Astrocyte (in vitro differentiated cells and primary cell): ENCODE measurements at regions not wholly inside any gene's neighbourhood (a gene's known extent, or its start where the extent isn't known, plus 50 kb on each side); places are given as distances from the start of the nearest gene placed in this dataset.
A peak's percentile ranks its signal among the peaks of the same experiment; 100 is the strongest.

ENCODE experiments used
- DNase-seq: peaks from one replicate; pipeline ENCODE4 v3.0.0-alpha.2; 2010; ENCODE audit warnings: low read depth
- FAIRE-seq: peaks from 2 replicates; lab custom pipeline; 2011; peaks lifted over from hg19 to GRCh38; lab: Jason Lieb, UNC
- H2AFZ ChIP-seq: 2 replicates; pipeline ENCODE4 v1.6.0; 2012; ENCODE audit warnings: low read depth, low read length, inconsistent platforms
- H3K27ac ChIP-seq: 2 replicates; pipeline ENCODE4 v1.5.1; 2011; ENCODE audit warnings: low read depth, low read length, inconsistent platforms
- H3K27me3 ChIP-seq: 2 replicates; pipeline ENCODE4 v1.6.0; 2011; ENCODE audit warnings: low read length, inconsistent platforms; ENCODE audit not compliant: insufficient read depth
- H3K36me3 ChIP-seq: 2 replicates; pipeline ENCODE4 v1.5.1; 2011; ENCODE audit warnings: low read length, inconsistent platforms; ENCODE audit not compliant: insufficient read depth
- H3K4me1 ChIP-seq: 2 replicates; pipeline ENCODE4 v1.5.1; 2011; ENCODE audit warnings: low read length, inconsistent platforms; ENCODE audit not compliant: insufficient read depth
- H3K4me2 ChIP-seq: 2 replicates; pipeline ENCODE4 v1.6.0; 2012; ENCODE audit warnings: low read length, inconsistent platforms
- H3K4me3 ChIP-seq: 2 replicates; pipeline ENCODE4 v1.5.1; 2011; ENCODE audit warnings: low read depth, mild to moderate bottlenecking, low read length, inconsistent platforms; ENCODE audit not compliant: insufficient read depth
- H3K79me2 ChIP-seq: 2 replicates; pipeline ENCODE4 v1.6.0; 2012; ENCODE audit warnings: mild to moderate bottlenecking, low read length, inconsistent platforms; ENCODE audit not compliant: insufficient read depth
- H3K9ac ChIP-seq: 2 replicates; pipeline ENCODE4 v1.6.0; 2012; ENCODE audit warnings: mild to moderate bottlenecking, low read length, inconsistent platforms
- H3K9me3 ChIP-seq: 2 replicates; pipeline ENCODE4 v1.5.1; 2012; ENCODE audit warnings: low read depth, mild to moderate bottlenecking, low read length, inconsistent platforms; ENCODE audit not compliant: insufficient read depth
- H4K20me1 ChIP-seq: 2 replicates; pipeline ENCODE4 v1.6.0; 2012; ENCODE audit warnings: low read length, inconsistent platforms; ENCODE audit not compliant: insufficient read depth
- H3K27ac Mint-ChIP-seq: one replicate; pipeline ENCODE4 v1.8.0; 2021; ENCODE audit warnings: mild to moderate bottlenecking, mixed read lengths; ENCODE audit not compliant: unreplicated experiment
- H3K27me3 Mint-ChIP-seq: one replicate; pipeline ENCODE4 v1.8.0; 2021; ENCODE audit warnings: low read depth, mixed read lengths; ENCODE audit not compliant: unreplicated experiment
- H3K36me3 Mint-ChIP-seq: one replicate; pipeline ENCODE4 v1.8.0; 2021; ENCODE audit warnings: low read depth, mixed read lengths; ENCODE audit not compliant: unreplicated experiment
- H3K4me1 Mint-ChIP-seq: one replicate; pipeline ENCODE4 v1.8.0; 2021; ENCODE audit warnings: low read depth, mixed read lengths; ENCODE audit not compliant: unreplicated experiment
- H3K4me3 Mint-ChIP-seq: one replicate; pipeline ENCODE4 v1.8.0; 2021; ENCODE audit warnings: mild to moderate bottlenecking, moderate library complexity, mixed read lengths; ENCODE audit not compliant: unreplicated experiment
- H3K9me3 Mint-ChIP-seq: one replicate; pipeline ENCODE4 v1.8.0; 2021; ENCODE audit warnings: mild to moderate bottlenecking, mixed read lengths; ENCODE audit not compliant: unreplicated experiment
- CTCF ChIP-seq: IDR thresholded peaks from 2 replicates; pipeline ENCODE4 v1.5.1; 2011; ENCODE audit warnings: low read depth, mild to moderate bottlenecking, inconsistent platforms, low read length, moderate library complexity; ENCODE audit not compliant: insufficient read depth
- EZH2 ChIP-seq: IDR thresholded peaks from 2 replicates; pipeline ENCODE4 v1.6.1; 2012; ENCODE audit warnings: mild to moderate bottlenecking, low read length, inconsistent platforms; ENCODE audit not compliant: insufficient read depth

GRCh38 chr2:128940378-128940777 is 621.7 kb upstream of the HS6ST1 start:
- Mint-ChIP-seq H3K36me3 (no peaks in the 10 kb centered on the region), H3K4me1 (no peaks in the 10 kb centered on the region), H3K27me3 (peaks cover 11% of the 10 kb centered on the region), H3K27ac (no peak overlapping the region), H3K9me3 (no peaks in the 10 kb centered on the region), H3K4me3 (no peak overlapping the region)
- Histone ChIP-seq H3K9ac (no peak overlapping the region), H3K4me2 (no peak overlapping the region), H4K20me1 (no peaks in the 10 kb centered on the region), H3K79me2 (no peaks in the 10 kb centered on the region), H3K4me3 (no peak overlapping the region), H3K27ac (no peak overlapping the region), H3K27me3 (no peaks in the 10 kb centered on the region), H3K4me1 (no peaks in the 10 kb centered on the region), H3K36me3 (no peaks in the 10 kb centered on the region), H2AFZ (no peak overlapping the region), H3K9me3 (no peaks in the 10 kb centered on the region)
- DNase-seq (no peak), FAIRE-seq (no peak)
- TF ChIP-seq EZH2, result no peak
- no peak for TF ChIP-seq CTCF

DNA sequence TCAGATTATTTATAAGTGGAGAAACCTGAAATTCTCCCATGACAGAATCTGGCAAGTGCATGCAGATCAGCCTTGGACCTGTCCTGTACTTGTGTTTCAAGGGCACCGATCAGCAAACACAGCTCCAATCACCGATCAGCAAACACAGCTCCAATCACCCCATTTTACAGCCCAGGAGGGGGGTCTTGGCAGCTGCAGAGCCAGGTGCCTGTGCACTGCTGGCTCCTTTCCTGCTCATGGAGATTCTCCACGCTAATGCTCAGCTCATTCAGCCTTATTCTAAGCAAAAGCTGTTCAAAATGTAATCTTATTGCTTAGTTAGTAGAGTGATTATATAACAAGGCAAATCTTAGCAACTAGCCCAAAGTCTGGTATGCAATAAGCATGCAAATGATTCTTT is 623.1 kb upstream of the HS6ST1 start:
- no peaks in the 10 kb centered on the region for H4K20me1 ChIP-seq
- TF ChIP-seq CTCF (no peak), EZH2 (no peak)
- DNase-seq (no peak), FAIRE-seq (no peak)
- H3K36me3 Mint-ChIP-seq, result no peaks in the 10 kb centered on the region
- H3K9me3 Mint-ChIP-seq, result peaks cover 4% of the 10 kb centered on the region
- no peaks in the 10 kb centered on the region for H3K36me3 ChIP-seq
- no peak overlapping the region for H3K4me2 ChIP-seq
- H3K4me3 Mint-ChIP-seq, result no peak overlapping the region
- H3K4me1 Mint-ChIP-seq, result no peaks in the 10 kb centered on the region
- no peak overlapping the region for H3K4me3 ChIP-seq
- H3K79me2 ChIP-seq, result no peaks in the 10 kb centered on the region
- no peak overlapping the region for H3K9ac ChIP-seq
- no peaks in the 10 kb centered on the region for H3K9me3 ChIP-seq
- H3K4me1 ChIP-seq, result no peaks in the 10 kb centered on the region
- H3K27ac ChIP-seq, result no peak overlapping the region
- no peak overlapping the region for H3K27ac Mint-ChIP-seq
- H3K27me3 ChIP-seq, result no peaks in the 10 kb centered on the region
- peaks cover 16% of the 10 kb centered on the region for H3K27me3 Mint-ChIP-seq
- no peak overlapping the region for H2AFZ ChIP-seq

- Mint-ChIP-seq H3K4me1 (peaks cover 12% of the 10 kb centered on the region), H3K27me3 (peaks cover 17% of the 10 kb centered on the region), H3K27ac (peak overlapping the region; percentile 28), H3K9me3 (peaks cover 16% of the 10 kb centered on the region), H3K4me3 (no peak overlapping the region), H3K36me3 (no peaks in the 10 kb centered on the region)
- Histone ChIP-seq H3K4me1 (no peaks in the 10 kb centered on the region), H4K20me1 (no peaks in the 10 kb centered on the region), H3K27me3 (no peaks in the 10 kb centered on the region), H3K4me3 (no peak overlapping the region), H2AFZ (no peak overlapping the region), H3K36me3 (no peaks in the 10 kb centered on the region), H3K4me2 (no peak overlapping the region), H3K27ac (no peak overlapping the region), H3K79me2 (no peaks in the 10 kb centered on the region), H3K9ac (no peak overlapping the region), H3K9me3 (peaks cover 4% of the 10 kb centered on the region)
- DNase-seq (peak; percentile 38), FAIRE-seq (no peak)
- no peak for TF ChIP-seq EZH2
- TF ChIP-seq CTCF, result no peak
These were observed 630.7 kb upstream of the HS6ST1 start for GRCh38 chr2:128949360-128949759.
